Cardiac fibroblast (primary cell): ENCODE measurements at regions not wholly inside any gene's neighbourhood (a gene's known extent, or its start where the extent isn't known, plus 50 kb on each side); places are given as distances from the start of the nearest gene placed in this dataset.

Experiments
- DNase-seq, 2 donors: peaks; one replicate each; pipeline versions ENCODE4 v3.0.0 to v3.0.0-alpha.2; 2010; ENCODE audit warnings: low read depth in 2 of 2
- H3K4me3 ChIP-seq, 2 donors: replicated peaks in 1 of 2; 1 replicate in 1 of 2; 2 replicates in 1 of 2; pipeline ENCODE4 v1.5.1; 2011; ENCODE audit warnings: low read depth in 2 of 2, low read length in 2 of 2, mild to moderate bottlenecking in 2 of 2, moderate library complexity in 1 of 2
- CTCF ChIP-seq: IDR thresholded peaks from one replicate; pipeline ENCODE4 v1.5.1; 2011; ENCODE audit warnings: low read depth, mild to moderate bottlenecking, low read length, inconsistent platforms

- no peak overlapping the region for H3K4me3 ChIP-seq
- peak in 1 of 2 donors; percentile 35 for DNase-seq
- TF ChIP-seq CTCF = no peak
Observed at GRCh38 chr2:236977063-236977851, 108.4 kb upstream of the COPS8 start.

DNA sequence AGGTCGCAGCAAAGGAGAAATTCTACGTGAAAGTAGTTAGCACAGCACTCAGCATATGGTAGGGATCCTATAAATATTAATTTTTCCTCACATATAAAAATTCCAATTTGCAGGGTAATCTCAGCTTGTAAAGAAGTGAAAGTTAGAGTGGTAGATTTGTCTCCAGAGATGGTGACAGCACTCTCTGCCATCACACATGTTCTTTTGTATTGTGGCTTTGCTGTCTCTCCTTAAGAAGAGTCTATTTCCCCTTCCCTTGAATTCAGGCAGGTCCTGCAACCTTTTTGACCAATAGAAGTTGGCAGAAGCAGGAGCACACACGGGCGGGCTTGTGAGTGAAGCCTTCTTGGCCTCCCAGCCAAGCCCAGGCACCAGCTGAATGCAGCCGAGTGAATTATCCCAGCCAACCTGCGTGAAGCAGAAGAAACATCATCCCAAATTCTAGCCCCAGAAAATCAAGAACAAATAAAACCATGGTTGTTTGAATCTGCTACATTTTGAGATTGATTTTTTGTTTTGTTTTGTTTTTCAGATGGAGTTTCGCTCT is 107.8 kb upstream of the COPS8 start:
- DNase-seq = no peak
- H3K4me3 ChIP-seq = no peak overlapping the region
- no peak for TF ChIP-seq CTCF

DNA sequence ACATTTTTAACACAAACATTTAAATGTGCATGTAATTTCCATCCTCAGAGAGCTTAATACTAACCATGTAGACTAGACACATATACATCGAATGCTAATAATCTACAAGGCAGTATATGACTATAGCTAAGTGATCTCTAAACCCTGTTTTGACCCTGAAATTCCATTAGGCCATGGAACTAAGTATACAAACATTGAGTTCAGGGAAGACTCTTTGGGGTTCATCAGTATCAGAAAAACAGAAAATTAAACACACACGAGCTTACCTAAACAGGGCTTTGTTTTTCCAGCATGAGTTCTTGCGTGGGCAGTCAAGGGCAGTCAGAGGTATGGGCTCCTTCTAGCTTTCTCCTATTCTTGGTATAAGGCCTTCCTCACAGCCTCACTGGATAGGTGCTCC is 106.0 kb upstream of the COPS8 start:
- no peak for TF ChIP-seq CTCF
- DNase-seq = no peak
- H3K4me3 ChIP-seq = no peak overlapping the region

DNA sequence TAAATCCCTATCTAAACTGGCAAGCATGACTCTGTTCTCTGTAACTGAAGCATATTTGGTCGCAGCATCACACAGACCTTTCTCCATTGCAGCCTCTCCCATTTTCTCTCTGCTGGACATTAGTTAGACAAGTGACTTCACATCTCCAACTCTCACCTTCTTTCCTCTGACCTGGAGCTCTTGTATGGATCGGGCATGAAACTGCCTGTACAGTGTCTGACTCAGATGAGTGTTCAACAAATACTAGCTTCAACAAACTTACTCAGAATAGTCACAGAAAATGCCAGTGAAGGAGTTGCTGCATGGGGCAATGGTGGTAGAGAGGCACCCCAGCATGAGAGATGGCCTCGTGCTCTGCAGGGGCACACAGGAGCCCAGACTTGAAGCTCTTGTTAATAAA is 104.7 kb upstream of the COPS8 start:
- no peak for TF ChIP-seq CTCF
- DNase-seq = no peak
- H3K4me3 ChIP-seq = no peak overlapping the region

GRCh38 chr2:236981701-236982485 is 103.8 kb upstream of the COPS8 start:
- TF ChIP-seq CTCF = no peak
- no peak overlapping the region for H3K4me3 ChIP-seq
- no peak for DNase-seq

DNA sequence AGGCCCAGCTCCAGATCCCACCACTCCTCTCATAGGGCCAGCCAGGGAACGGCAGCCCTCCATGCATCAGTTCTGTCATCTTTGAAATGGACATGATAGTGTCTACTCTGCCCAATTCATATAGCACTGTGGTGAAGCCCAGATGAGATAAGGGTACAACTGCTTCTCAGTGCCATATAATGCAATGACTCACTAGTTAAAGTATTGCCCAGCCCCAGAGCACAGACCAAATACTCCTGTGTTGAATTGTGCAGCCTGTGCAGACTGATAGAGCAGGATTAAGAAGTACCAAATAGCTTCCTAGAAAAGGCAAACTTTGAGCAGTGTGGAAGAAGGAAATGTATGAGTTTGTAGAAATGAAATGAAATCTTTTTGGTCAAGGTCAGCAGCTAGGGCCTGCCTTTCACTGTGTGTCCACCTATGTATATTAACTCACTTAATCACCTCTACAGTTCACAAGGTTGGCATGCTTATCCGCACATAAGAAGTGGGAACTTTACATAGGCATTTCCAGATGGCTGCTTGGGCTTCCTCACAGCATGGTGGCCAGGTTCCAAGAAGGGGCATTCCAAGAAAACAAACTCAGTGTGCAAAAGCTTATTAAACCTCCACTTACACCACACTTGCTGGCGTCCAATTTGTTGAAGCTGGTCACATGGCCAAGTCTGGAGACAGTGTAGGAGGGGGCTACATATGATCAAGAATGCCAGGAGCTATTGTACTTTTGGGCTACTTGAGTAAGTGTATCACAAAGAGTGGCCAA is 102.8 kb upstream of the COPS8 start:
- no peak for TF ChIP-seq CTCF

More for the DNA sequence above, 102.8 kb upstream of the COPS8 start:
- H3K4me3 ChIP-seq = no peak overlapping the region
- DNase-seq = no peak
